ENCODE measurements at regions not wholly inside any gene's neighbourhood (a gene's known extent, or its start where the extent isn't known, plus 50 kb on each side); places are given as distances from the start of the nearest gene placed in this dataset.

DNA sequence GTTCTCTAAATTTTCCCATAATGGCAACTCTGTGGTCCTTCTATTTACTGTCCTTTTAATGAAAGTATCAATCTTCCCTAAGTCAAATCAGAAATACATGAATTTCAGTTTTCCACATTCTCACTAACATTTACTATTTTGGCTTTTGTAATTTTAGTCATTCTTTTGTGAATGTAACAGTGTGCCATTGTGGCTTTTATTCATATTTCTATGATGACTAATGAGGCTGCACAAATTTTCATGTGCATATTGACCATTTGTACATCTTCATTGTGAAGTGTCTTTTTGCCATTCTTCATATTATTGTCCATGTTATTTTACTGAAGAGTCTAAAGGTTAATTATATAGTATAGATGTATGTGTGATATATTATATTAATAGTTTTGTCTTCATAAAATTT, 431.0 kb upstream of the BRINP3 start (continued):
- TF ChIP-seq, protein P1, sequence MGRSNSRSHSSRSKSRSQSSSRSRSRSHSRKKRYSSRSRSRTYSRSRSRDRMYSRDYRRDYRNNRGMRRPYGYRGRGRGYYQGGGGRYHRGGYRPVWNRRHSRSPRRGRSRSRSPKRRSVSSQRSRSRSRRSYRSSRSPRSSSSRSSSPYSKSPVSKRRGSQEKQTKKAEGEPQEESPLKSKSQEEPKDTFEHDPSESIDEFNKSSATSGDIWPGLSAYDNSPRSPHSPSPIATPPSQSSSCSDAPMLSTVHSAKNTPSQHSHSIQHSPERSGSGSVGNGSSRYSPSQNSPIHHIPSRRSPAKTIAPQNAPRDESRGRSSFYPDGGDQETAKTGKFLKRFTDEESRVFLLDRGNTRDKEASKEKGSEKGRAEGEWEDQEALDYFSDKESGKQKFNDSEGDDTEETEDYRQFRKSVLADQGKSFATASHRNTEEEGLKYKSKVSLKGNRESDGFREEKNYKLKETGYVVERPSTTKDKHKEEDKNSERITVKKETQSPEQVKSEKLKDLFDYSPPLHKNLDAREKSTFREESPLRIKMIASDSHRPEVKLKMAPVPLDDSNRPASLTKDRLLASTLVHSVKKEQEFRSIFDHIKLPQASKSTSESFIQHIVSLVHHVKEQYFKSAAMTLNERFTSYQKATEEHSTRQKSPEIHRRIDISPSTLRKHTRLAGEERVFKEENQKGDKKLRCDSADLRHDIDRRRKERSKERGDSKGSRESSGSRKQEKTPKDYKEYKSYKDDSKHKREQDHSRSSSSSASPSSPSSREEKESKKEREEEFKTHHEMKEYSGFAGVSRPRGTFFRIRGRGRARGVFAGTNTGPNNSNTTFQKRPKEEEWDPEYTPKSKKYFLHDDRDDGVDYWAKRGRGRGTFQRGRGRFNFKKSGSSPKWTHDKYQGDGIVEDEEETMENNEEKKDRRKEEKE (IDR thresholded peaks at IDR 0.05; ENCODE audit: borderline replicate concordance in 1 of 2, control insufficient read depth in 1 of 2, low read depth in 2 of 2, low read length in 1 of 2), result no peak
- TF ChIP-seq PURB (CRISPR knock-in tag; IDR thresholded peaks at IDR 0.05; ENCODE audit: low read depth), result no peak
- TF ChIP-seq COPS2 (conservative IDR thresholded peaks at IDR 0.05), result no peak

- ATAC-seq (no peak), FAIRE-seq (no peak), DNase-seq (ENCODE audit: extremely low read depth in 1 of 4, low spot score in 3 of 4) (no peak)
- H2AFZ ChIP-seq (ENCODE audit: low read depth, low read length), result no peak overlapping the region
- no peaks in the 10 kb centered on the region for H3K27me3 ChIP-seq (ENCODE audit: control insufficient read depth in 2 of 2, insufficient read depth in 2 of 2, low read length in 2 of 2)
- no peak overlapping the region for H3K27ac ChIP-seq (ENCODE audit: extremely low read depth, low read depth, low read length)
- no TSS peak for BruUV-seq (replicated peaks)
- CTCF ChIA-PET (ENCODE audit: low intra/inter-chr PET ratio), result no interaction called here
- no peak overlapping the region for H3K4me2 ChIP-seq (ENCODE audit: insufficient read depth, low read length)
- no peaks in the 10 kb centered on the region for H3K9me1 ChIP-seq (ENCODE audit: control insufficient read depth, insufficient read depth, low read length)
- in situ Hi-C loops (cut with MboI) (no loop called here), intact Hi-C loops (cut with micrococcal nuclease) (no loop called here)
- H3K79me2 ChIP-seq (ENCODE audit: control insufficient read depth, insufficient read depth, low read length), result no peaks in the 10 kb centered on the region
- H3K36me3 ChIP-seq (ENCODE audit: control insufficient read depth, insufficient read depth, low read length), result no peaks in the 10 kb centered on the region
- no peaks in the 10 kb centered on the region for H3K4me1 ChIP-seq (replicated peaks in 1 of 2; ENCODE audit: control insufficient read depth in 2 of 2, insufficient read depth in 2 of 2, low read length in 2 of 2)
- H3K4me3 ChIP-seq, result no peak overlapping the region
- H4K20me1 ChIP-seq (replicated peaks; ENCODE audit: control insufficient read depth, insufficient read depth, low read length), result no peaks in the 10 kb centered on the region
- no peak overlapping the region for H3K9ac ChIP-seq (ENCODE audit: insufficient read depth in 1 of 2, low read depth in 2 of 2, low read length in 2 of 2)
- 0% methylated on average over 1 of the region's 1 CpG for WGBS (ENCODE audit: insufficient coverage, low coverage, missing lambda C conversion rate)
- no peaks in the 10 kb centered on the region; the same call in 1 of the 2 replicates for H3K9me3 ChIP-seq (replicated peaks; ENCODE audit: control insufficient read depth, insufficient read depth, low read depth, low read length)
- POLR2A ChIA-PET, result no interaction called here
- TF ChIP-seq ZNF695 (CRISPR knock-in tag; IDR thresholded peaks at IDR 0.05) (no peak), STAT5B (CRISPR knock-in tag; IDR thresholded peaks at IDR 0.05) (no peak), BMI1 (IDR thresholded peaks at IDR 0.05; ENCODE audit: low read length) (no peak), MITF (IDR thresholded peaks at IDR 0.05) (no peak), XRCC5 (IDR thresholded peaks at IDR 0.05; ENCODE audit: low read depth, low read length) (no peak), ZNF41 (CRISPR knock-in tag; conservative IDR thresholded peaks at IDR 0.05) (no peak), RBBP5 (IDR thresholded peaks at IDR 0.05; ENCODE audit: borderline replicate concordance, insufficient read depth, low read length, poor library complexity, severe bottlenecking) (no peak)
- TF ChIP-seq, protein P2, sequence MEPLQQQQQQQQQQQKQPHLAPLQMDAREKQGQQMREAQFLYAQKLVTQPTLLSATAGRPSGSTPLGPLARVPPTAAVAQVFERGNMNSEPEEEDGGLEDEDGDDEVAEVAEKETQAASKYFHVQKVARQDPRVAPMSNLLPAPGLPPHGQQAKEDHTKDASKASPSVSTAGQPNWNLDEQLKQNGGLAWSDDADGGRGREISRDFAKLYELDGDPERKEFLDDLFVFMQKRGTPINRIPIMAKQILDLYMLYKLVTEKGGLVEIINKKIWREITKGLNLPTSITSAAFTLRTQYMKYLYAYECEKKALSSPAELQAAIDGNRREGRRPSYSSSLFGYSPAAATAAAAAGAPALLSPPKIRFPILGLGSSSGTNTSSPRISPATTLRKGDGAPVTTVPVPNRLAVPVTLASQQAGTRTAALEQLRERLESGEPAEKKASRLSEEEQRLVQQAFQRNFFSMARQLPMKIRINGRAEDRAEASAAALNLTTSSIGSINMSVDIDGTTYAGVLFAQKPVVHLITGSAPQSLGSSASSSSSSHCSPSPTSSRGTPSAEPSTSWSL (CRISPR knock-in tag; IDR thresholded peaks at IDR 0.05; ENCODE audit: borderline replicate concordance), result no peak
- TF ChIP-seq, protein P3, sequence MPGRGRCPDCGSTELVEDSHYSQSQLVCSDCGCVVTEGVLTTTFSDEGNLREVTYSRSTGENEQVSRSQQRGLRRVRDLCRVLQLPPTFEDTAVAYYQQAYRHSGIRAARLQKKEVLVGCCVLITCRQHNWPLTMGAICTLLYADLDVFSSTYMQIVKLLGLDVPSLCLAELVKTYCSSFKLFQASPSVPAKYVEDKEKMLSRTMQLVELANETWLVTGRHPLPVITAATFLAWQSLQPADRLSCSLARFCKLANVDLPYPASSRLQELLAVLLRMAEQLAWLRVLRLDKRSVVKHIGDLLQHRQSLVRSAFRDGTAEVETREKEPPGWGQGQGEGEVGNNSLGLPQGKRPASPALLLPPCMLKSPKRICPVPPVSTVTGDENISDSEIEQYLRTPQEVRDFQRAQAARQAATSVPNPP (IDR thresholded peaks at IDR 0.05; ENCODE audit: borderline replicate concordance, insufficient read depth, insufficient read length), result no peak
- TF ChIP-seq, protein P4, sequence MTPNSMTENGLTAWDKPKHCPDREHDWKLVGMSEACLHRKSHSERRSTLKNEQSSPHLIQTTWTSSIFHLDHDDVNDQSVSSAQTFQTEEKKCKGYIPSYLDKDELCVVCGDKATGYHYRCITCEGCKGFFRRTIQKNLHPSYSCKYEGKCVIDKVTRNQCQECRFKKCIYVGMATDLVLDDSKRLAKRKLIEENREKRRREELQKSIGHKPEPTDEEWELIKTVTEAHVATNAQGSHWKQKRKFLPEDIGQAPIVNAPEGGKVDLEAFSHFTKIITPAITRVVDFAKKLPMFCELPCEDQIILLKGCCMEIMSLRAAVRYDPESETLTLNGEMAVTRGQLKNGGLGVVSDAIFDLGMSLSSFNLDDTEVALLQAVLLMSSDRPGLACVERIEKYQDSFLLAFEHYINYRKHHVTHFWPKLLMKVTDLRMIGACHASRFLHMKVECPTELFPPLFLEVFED (CRISPR knock-in tag; conservative IDR thresholded peaks at IDR 0.05), result no peak
These were observed 458.3 kb upstream of the BRINP3 start for GRCh38 chr1:190935925-190936324.
